Osteoblast (primary cell): ENCODE measurements at regions not wholly inside any gene's neighbourhood (a gene's known extent, or its start where the extent isn't known, plus 50 kb on each side); places are given as distances from the start of the nearest gene placed in this dataset.
A peak's percentile ranks its signal among the peaks of the same experiment; 100 is the strongest.

ENCODE experiments used
- DNase-seq: peaks from one replicate; pipeline ENCODE4 v3.0.0; 2011; ENCODE audit warnings: low spot score, mixed read lengths; ENCODE audit not compliant: insufficient read length; ENCODE audit errors: missing footprints
- H2AFZ ChIP-seq: 2 replicates; pipeline ENCODE4 v1.6.0; 2011; ENCODE audit warnings: mild to moderate bottlenecking, low read length
- H3K27ac ChIP-seq: 2 replicates; pipeline ENCODE4 v1.5.1; 2011; ENCODE audit warnings: mild to moderate bottlenecking, low read depth, low read length, moderate library complexity
- H3K27me3 ChIP-seq: 2 replicates; pipeline ENCODE4 v1.6.0; 2012; ENCODE audit warnings: mild to moderate bottlenecking, control low read depth, inconsistent platforms, low read length, moderate library complexity; ENCODE audit not compliant: insufficient read depth
- H3K36me3 ChIP-seq: 2 replicates; pipeline ENCODE4 v1.5.1; 2011; ENCODE audit warnings: mild to moderate bottlenecking, low read length, control low read depth, moderate library complexity; ENCODE audit not compliant: insufficient read depth
- H3K4me1 ChIP-seq: 2 replicates; pipeline ENCODE4 v1.5.1; 2011; ENCODE audit warnings: mild to moderate bottlenecking, low read length, control low read depth, moderate library complexity; ENCODE audit not compliant: insufficient read depth
- H3K4me2 ChIP-seq: 2 replicates; pipeline ENCODE4 v1.6.0; 2011; ENCODE audit warnings: mild to moderate bottlenecking, low read length; ENCODE audit not compliant: insufficient read depth
- H3K4me3 ChIP-seq: fragments of 200-600 bp; sonication (generic); 3 replicates; pipeline ENCODE4 v1.5.1; 2012; ENCODE audit warnings: mild to moderate bottlenecking, low read length, inconsistent platforms; ENCODE audit not compliant: insufficient read depth
- H3K79me2 ChIP-seq: 2 replicates; pipeline ENCODE4 v1.6.0; 2012; ENCODE audit warnings: mild to moderate bottlenecking, low read length, control low read depth, inconsistent platforms; ENCODE audit not compliant: insufficient read depth
- H3K9me3 ChIP-seq: 2 replicates; pipeline ENCODE4 v1.5.1; 2011; ENCODE audit warnings: low read depth, low read length, control low read depth
- H4K20me1 ChIP-seq: 2 replicates; pipeline ENCODE4 v1.6.0; 2012; ENCODE audit warnings: mild to moderate bottlenecking, low read length, control low read depth; ENCODE audit not compliant: insufficient read depth
- TF ChIP-seq, protein P1 (sequence below): IDR thresholded peaks from 2 replicates; pipeline ENCODE4 v1.5.1; 2011; ENCODE audit warnings: mild to moderate bottlenecking, low read depth, low read length, moderate library complexity; ENCODE audit errors: extremely low read depth

DNA sequence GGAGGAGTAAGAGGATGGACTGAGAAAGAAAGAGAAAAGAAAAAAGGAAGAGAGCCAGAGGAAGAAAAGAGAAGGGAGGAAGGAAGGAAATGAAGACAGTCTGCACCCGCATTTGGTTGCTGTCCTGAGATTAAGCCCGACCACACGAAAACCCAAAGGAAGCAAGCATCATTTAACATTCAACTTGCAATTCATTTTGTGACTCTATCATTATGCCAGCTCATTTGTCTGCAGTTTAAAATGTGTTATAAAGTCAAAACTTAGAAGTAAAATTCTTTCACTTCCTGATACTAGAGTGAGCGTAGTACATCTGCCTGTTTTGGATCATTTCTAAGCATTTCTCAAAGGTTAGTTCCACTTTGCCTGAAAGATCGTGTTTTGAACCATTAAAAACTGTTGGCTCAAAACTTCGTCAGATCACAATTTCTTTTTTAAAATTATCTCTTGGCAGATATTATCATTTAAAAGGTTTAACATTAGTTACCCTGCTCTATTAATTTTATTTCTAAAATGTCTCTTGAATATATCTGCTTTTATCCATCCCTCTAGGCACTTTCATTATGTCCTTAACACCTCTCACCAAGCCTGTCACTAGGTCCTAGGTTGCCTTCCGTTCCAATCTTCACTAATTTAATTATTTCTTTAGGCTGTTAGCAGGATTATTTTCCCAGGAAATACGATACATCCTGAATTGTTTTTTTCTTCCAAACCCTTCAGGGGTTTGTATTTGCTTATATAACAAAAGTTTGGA lies 240.9 kb downstream of the TLE4 start:
- peak overlapping the region; percentile 16 for H2AFZ ChIP-seq
- H3K4me1 ChIP-seq, result peaks cover 24% of the 10 kb centered on the region
- no peaks in the 10 kb centered on the region for H3K36me3 ChIP-seq
- H3K4me3 ChIP-seq, result peak overlapping the region; percentile 28
- peak overlapping the region; percentile 51 for H3K4me2 ChIP-seq
- no peaks in the 10 kb centered on the region for H3K79me2 ChIP-seq
- peaks cover 3% of the 10 kb centered on the region for H3K27me3 ChIP-seq
- TF ChIP-seq, protein P1, sequence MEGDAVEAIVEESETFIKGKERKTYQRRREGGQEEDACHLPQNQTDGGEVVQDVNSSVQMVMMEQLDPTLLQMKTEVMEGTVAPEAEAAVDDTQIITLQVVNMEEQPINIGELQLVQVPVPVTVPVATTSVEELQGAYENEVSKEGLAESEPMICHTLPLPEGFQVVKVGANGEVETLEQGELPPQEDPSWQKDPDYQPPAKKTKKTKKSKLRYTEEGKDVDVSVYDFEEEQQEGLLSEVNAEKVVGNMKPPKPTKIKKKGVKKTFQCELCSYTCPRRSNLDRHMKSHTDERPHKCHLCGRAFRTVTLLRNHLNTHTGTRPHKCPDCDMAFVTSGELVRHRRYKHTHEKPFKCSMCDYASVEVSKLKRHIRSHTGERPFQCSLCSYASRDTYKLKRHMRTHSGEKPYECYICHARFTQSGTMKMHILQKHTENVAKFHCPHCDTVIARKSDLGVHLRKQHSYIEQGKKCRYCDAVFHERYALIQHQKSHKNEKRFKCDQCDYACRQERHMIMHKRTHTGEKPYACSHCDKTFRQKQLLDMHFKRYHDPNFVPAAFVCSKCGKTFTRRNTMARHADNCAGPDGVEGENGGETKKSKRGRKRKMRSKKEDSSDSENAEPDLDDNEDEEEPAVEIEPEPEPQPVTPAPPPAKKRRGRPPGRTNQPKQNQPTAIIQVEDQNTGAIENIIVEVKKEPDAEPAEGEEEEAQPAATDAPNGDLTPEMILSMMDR, result no peak
- DNase-seq, result no peak
- H3K9me3 ChIP-seq, result no peaks in the 10 kb centered on the region
- H4K20me1 ChIP-seq, result no peaks in the 10 kb centered on the region
- no peak overlapping the region for H3K27ac ChIP-seq

DNA sequence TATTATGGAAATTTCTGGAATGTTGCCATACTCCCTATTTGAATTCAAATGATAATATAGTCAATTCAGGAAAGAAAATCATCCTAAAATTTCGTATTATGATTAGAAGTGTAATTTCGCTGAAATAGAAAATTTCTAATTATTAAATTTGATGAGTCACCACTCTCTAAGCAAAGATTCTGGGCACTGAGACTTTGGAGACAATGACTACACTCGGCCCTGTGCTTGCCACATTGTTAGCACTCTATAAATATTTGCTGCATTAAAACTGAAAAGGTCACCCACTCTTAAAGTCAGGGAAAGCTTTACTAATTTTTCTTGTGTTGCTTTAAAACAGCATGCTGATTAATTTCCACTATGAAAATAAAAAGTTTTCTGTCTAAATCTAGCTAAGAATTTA lies 240.3 kb downstream of the TLE4 start:
- no peak for DNase-seq
- Histone ChIP-seq H3K27me3 (peaks cover 3% of the 10 kb centered on the region), H3K79me2 (no peaks in the 10 kb centered on the region), H3K4me1 (peaks cover 24% of the 10 kb centered on the region), H3K27ac (no peak overlapping the region), H3K9me3 (no peaks in the 10 kb centered on the region), H2AFZ (no peak overlapping the region), H3K36me3 (no peaks in the 10 kb centered on the region), H3K4me2 (peak overlapping the region; percentile 51), H3K4me3 (no peak overlapping the region), H4K20me1 (no peaks in the 10 kb centered on the region)
- TF ChIP-seq, protein P1, result no peak

DNA sequence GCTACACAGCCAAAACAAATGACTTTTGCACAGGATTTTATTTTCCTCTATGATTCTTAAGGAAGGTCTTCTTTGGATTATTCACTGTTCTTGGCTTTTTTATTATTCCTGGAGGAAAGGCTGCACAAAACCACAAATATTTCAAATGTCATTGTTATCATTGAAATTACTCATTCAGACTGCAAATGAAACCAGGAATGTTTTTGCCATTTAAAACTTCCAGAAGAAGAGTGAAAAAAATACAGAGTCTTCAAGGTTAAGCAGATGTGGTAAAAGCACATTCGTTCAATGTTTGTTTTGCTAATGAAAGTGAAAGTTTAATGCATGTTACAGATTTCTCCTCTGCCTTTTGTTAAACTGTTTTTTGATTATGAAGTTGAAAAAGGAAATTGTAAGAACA lies 238.2 kb downstream of the TLE4 start:
- H4K20me1 ChIP-seq, result no peaks in the 10 kb centered on the region
- peak; percentile 48 for DNase-seq
- peaks cover 24% of the 10 kb centered on the region for H3K4me1 ChIP-seq
- peak overlapping the region; percentile 62 for H3K4me2 ChIP-seq
- H3K36me3 ChIP-seq, result no peaks in the 10 kb centered on the region
- H3K9me3 ChIP-seq, result no peaks in the 10 kb centered on the region
- H3K79me2 ChIP-seq, result no peaks in the 10 kb centered on the region
- peaks cover 3% of the 10 kb centered on the region for H3K27me3 ChIP-seq
- no peak overlapping the region for H3K4me3 ChIP-seq
- TF ChIP-seq, protein P1, result no peak
- H3K27ac ChIP-seq, result no peak overlapping the region
- no peak overlapping the region for H2AFZ ChIP-seq

DNA sequence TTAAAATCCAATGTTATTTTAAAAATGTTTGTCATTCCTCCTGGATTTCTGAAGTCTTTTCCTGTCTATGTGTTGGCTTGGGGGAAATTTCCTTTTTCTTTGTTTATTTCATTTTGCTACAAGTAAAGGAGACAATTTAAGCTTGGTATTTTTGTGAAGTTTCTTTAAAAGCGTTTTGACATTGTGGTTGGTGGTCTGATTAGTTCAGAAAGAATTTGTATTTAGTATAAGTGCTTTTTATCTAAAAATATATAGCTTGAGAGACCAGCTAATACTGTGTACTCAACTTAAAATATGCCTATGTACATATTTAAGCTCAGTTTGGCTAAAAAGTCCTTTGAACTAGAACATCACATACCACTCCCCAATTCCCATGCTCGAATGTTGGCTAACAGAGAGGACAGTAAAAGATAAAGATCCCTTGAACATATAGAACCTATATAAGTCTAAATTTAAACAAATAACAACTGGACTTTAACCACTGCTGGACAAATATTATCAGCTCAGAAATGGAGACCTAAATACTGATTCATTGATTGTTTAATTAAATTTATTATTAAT lies 237.6 kb downstream of the TLE4 start:
- no peak overlapping the region for H2AFZ ChIP-seq
- H3K9me3 ChIP-seq, result no peaks in the 10 kb centered on the region
- H3K4me1 ChIP-seq, result peaks cover 24% of the 10 kb centered on the region
- DNase-seq, result no peak
- H3K79me2 ChIP-seq, result no peaks in the 10 kb centered on the region
- no peaks in the 10 kb centered on the region for H3K36me3 ChIP-seq
- TF ChIP-seq, protein P1, result no peak
- H3K4me2 ChIP-seq, result peak overlapping the region; percentile 0
- peaks cover 3% of the 10 kb centered on the region for H3K27me3 ChIP-seq
- H3K27ac ChIP-seq, result no peak overlapping the region
- no peaks in the 10 kb centered on the region for H4K20me1 ChIP-seq
- no peak overlapping the region for H3K4me3 ChIP-seq
